ENCODE measurements at regions not wholly inside any gene's neighbourhood (a gene's known extent, or its start where the extent isn't known, plus 50 kb on each side); places are given as distances from the start of the nearest gene placed in this dataset.

DNA sequence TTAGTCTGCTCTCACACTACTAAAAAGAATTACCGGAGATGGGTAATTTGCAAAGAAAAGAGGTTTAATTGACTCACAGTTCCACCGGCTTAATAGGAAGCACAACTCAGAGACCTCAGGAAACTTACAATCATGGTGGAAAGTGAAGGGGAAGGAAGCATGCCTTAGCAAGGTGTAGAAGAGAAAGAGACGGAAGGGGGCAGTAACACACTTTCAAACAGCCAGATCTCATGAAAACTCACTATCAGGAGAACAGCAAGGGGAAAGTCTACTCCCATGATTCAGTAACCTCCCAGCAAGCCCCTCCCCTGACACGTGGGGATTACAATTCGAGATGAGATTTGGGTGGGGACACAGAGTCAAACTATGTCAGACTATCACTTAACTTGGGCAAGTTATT is 236.6 kb upstream of the ANO3 start:
- Histone ChIP-seq H3K4me3 (ENCODE audit: low read depth in 2 of 2, low read length in 1 of 2) (no peak overlapping the region), H3K9me2 (no peaks in the 10 kb centered on the region), H3K27ac (ENCODE audit: low read depth in 2 of 2, low read length in 1 of 2) (no peak overlapping the region), H3K9ac (no peak overlapping the region), H3K4me2 (no peak overlapping the region), H2AFZ (ENCODE audit: low read depth) (no peak overlapping the region), H3K27me3 (ENCODE audit: insufficient read depth) (no peaks in the 10 kb centered on the region), H3K9me3 (no peaks in the 10 kb centered on the region), H4K20me1 (ENCODE audit: insufficient read depth) (no peaks in the 10 kb centered on the region), H3K36me3 (replicated peaks in 1 of 2; ENCODE audit: control insufficient read depth in 1 of 2, insufficient read depth in 2 of 2, low read length in 1 of 2) (no peaks in the 10 kb centered on the region), H3F3A (replicated peaks; ENCODE audit: insufficient read depth) (no peaks in the 10 kb centered on the region), H3K4me1 (ENCODE audit: control insufficient read depth in 1 of 2, insufficient read depth in 2 of 2, low read depth in 1 of 2, low read length in 1 of 2) (no peaks in the 10 kb centered on the region), H3K79me2 (ENCODE audit: insufficient read depth) (no peaks in the 10 kb centered on the region)
- ChIA-PET CTCF (no interaction called here), POLR2A (no interaction called here)
- TF ChIP-seq ZBTB33 (IDR thresholded peaks at IDR 0.05; ENCODE audit: borderline replicate concordance, low read depth) (no peak), SMC3 (IDR thresholded peaks at IDR 0.05; ENCODE audit: low read depth, low read length) (no peak), ELF1 (IDR thresholded peaks at IDR 0.05) (no peak), GATA2 (CRISPR knock-in tag; IDR thresholded peaks at IDR 0.05) (no peak), USF2 (IDR thresholded peaks at IDR 0.05; ENCODE audit: borderline replicate concordance, low read depth, low read length) (no peak), FOSL2 (IDR thresholded peaks at IDR 0.05; ENCODE audit: borderline replicate concordance, low read depth) (no peak), FOXM1 (IDR thresholded peaks at IDR 0.05; ENCODE audit: low read depth) (no peak), RFX5 (IDR thresholded peaks at IDR 0.05; ENCODE audit: low read length) (no peak), USF1 (IDR thresholded peaks at IDR 0.05; ENCODE audit: borderline replicate concordance, low read depth) (no peak), MXI1 (IDR thresholded peaks at IDR 0.05; ENCODE audit: low read depth, low read length) (no peak), GABPA (IDR thresholded peaks at IDR 0.05; ENCODE audit: low read depth) (no peak), EZH2phosphoT487 (IDR thresholded peaks at IDR 0.05; ENCODE audit: borderline replicate concordance, low read depth) (no peak), SIN3A (IDR thresholded peaks at IDR 0.05; ENCODE audit: borderline replicate concordance, low read depth, low read length) (no peak), MAX (IDR thresholded peaks at IDR 0.05; ENCODE audit: low read depth) (no peak), MEF2A (IDR thresholded peaks at IDR 0.05; ENCODE audit: borderline replicate concordance, low read depth) (no peak), JUND (IDR thresholded peaks at IDR 0.05) (no peak), TAF1 (IDR thresholded peaks at IDR 0.05; ENCODE audit: borderline replicate concordance, low read depth, low read length) (no peak)
- TF ChIP-seq, protein P1, sequence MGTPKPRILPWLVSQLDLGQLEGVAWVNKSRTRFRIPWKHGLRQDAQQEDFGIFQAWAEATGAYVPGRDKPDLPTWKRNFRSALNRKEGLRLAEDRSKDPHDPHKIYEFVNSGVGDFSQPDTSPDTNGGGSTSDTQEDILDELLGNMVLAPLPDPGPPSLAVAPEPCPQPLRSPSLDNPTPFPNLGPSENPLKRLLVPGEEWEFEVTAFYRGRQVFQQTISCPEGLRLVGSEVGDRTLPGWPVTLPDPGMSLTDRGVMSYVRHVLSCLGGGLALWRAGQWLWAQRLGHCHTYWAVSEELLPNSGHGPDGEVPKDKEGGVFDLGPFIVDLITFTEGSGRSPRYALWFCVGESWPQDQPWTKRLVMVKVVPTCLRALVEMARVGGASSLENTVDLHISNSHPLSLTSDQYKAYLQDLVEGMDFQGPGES (IDR thresholded peaks at IDR 0.05; ENCODE audit: low read depth, low read length) = no peak
- TF ChIP-seq, protein P2, sequence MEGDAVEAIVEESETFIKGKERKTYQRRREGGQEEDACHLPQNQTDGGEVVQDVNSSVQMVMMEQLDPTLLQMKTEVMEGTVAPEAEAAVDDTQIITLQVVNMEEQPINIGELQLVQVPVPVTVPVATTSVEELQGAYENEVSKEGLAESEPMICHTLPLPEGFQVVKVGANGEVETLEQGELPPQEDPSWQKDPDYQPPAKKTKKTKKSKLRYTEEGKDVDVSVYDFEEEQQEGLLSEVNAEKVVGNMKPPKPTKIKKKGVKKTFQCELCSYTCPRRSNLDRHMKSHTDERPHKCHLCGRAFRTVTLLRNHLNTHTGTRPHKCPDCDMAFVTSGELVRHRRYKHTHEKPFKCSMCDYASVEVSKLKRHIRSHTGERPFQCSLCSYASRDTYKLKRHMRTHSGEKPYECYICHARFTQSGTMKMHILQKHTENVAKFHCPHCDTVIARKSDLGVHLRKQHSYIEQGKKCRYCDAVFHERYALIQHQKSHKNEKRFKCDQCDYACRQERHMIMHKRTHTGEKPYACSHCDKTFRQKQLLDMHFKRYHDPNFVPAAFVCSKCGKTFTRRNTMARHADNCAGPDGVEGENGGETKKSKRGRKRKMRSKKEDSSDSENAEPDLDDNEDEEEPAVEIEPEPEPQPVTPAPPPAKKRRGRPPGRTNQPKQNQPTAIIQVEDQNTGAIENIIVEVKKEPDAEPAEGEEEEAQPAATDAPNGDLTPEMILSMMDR (IDR thresholded peaks at IDR 0.05) = no peak
- TF ChIP-seq, protein P3, sequence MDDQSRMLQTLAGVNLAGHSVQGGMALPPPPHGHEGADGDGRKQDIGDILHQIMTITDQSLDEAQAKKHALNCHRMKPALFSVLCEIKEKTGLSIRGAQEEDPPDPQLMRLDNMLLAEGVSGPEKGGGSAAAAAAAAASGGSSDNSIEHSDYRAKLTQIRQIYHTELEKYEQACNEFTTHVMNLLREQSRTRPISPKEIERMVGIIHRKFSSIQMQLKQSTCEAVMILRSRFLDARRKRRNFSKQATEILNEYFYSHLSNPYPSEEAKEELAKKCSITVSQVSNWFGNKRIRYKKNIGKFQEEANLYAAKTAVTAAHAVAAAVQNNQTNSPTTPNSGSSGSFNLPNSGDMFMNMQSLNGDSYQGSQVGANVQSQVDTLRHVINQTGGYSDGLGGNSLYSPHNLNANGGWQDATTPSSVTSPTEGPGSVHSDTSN (IDR thresholded peaks at IDR 0.05) = no peak
- WGBS (ENCODE audit: low lambda C conversion rate) = 58% methylated on average over 5 of the region's 5 CpGs
- DNase-seq = no peak

Data from SK-N-SH (cell line).